ENCODE measurements at regions not wholly inside any gene's neighbourhood (a gene's known extent, or its start where the extent isn't known, plus 50 kb on each side); places are given as distances from the start of the nearest gene placed in this dataset.

- TF ChIP-seq SUZ12 (IDR thresholded peaks at IDR 0.05; ENCODE audit: extremely low read depth, insufficient read depth, insufficient read length) (no peak), ZNF274 (IDR thresholded peaks at IDR 0.05; ENCODE audit: low read depth, low read length) (no peak)
These were observed 282.5 kb upstream of the TLE3 start for GRCh38 chr15:70379938-70380883.

Data from NT2/D1 (cell line).